ENCODE measurements at regions not wholly inside any gene's neighbourhood (a gene's known extent, or its start where the extent isn't known, plus 50 kb on each side); places are given as distances from the start of the nearest gene placed in this dataset.

DNA sequence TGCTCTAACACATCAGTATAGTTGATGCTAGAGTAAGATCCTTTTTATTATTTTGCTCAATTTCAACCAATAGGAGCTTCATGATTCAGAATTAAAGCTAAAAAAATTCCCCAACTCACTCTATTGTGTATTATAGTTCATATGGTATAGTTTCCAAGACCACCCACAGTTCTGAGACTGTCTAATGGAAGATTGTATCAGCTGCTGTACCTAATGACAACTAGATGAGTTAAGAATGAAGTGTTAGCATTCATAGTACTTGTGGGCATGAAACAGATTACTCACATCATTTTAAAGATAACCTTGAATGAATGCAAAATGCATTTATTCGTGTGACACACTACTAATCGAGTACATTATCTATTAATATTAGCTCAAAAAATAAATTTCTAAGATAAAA, 289.9 kb upstream of the ATP11B start:
- TF ChIP-seq CTCF (IDR thresholded peaks at IDR 0.05): no peak
- TF ChIP-seq POLR2AphosphoS5 (IDR thresholded peaks at IDR 0.05): no peak

Measured in prostate gland (tissue), 2 donors.